Loucy (cell line): ENCODE measurements at regions not wholly inside any gene's neighbourhood (a gene's known extent, or its start where the extent isn't known, plus 50 kb on each side); places are given as distances from the start of the nearest gene placed in this dataset.

ENCODE experiments used
- H2AFZ ChIP-seq: fragments of 200-600 bp; sonication (generic); 2 replicates; pipeline ENCODE4 v1.6.0; 2016; ENCODE audit warnings: antibody characterized with exemption, mild to moderate bottlenecking, low read length, moderate library complexity
- H3F3A ChIP-seq: fragments of 200-600 bp; 2 replicates; pipeline ENCODE4 v1.6.0; 2016; ENCODE audit warnings: antibody characterized with exemption, low read depth, mild to moderate bottlenecking
- H3K27me3 ChIP-seq: fragments of 200-600 bp; sonication (generic); 2 replicates; pipeline ENCODE4 v1.6.1; 2014; ENCODE audit warnings: low read length, mild to moderate bottlenecking; ENCODE audit not compliant: insufficient read depth, poor library complexity, severe bottlenecking
- H3K36me3 ChIP-seq: fragments of 200-600 bp; sonication (generic); 2 replicates; pipeline ENCODE4 v1.6.1; 2016; ENCODE audit warnings: low read length; ENCODE audit not compliant: insufficient read depth
- H3K4me1 ChIP-seq: fragments of 200-600 bp; sonication (generic); 2 replicates; pipeline ENCODE4 v1.5.1; 2014; ENCODE audit warnings: low read length, mild to moderate bottlenecking; ENCODE audit not compliant: insufficient read depth, poor library complexity, severe bottlenecking
- H3K4me2 ChIP-seq: fragments of 200-600 bp; sonication (generic); 2 replicates; pipeline ENCODE4 v1.6.0; 2014; ENCODE audit warnings: antibody characterized with exemption, low read length, low read depth, mild to moderate bottlenecking; ENCODE audit not compliant: poor library complexity, severe bottlenecking
- H3K4me3 ChIP-seq: fragments of 200-600 bp; sonication (generic); 2 replicates; pipeline ENCODE4 v1.5.1; 2014; ENCODE audit warnings: low read length, mild to moderate bottlenecking, mixed read lengths; ENCODE audit not compliant: poor library complexity, severe bottlenecking
- H3K79me2 ChIP-seq: fragments of 200-600 bp; sonication (generic); 2 replicates; pipeline ENCODE4 v1.6.1; 2014; ENCODE audit warnings: low read length; ENCODE audit not compliant: insufficient read depth
- H3K9ac ChIP-seq: fragments of 200-600 bp; sonication (generic); 2 replicates; pipeline ENCODE4 v1.6.0; 2014; ENCODE audit warnings: mild to moderate bottlenecking, low read depth, low read length, moderate library complexity; ENCODE audit not compliant: poor library complexity, severe bottlenecking
- H3K9me2 ChIP-seq: fragments of 200-600 bp; sonication (generic); replicated peaks from 2 replicates; pipeline ENCODE4 v1.6.1; 2016; ENCODE audit warnings: low read depth, low read length, mixed read lengths
- H3K9me3 ChIP-seq: fragments of 200-600 bp; sonication (generic); 2 replicates; pipeline ENCODE4 v1.6.1; 2014; ENCODE audit warnings: mild to moderate bottlenecking, antibody characterized with exemption, low read length, low read depth; ENCODE audit not compliant: insufficient read depth
- H4K20me1 ChIP-seq: fragments of 200-600 bp; sonication (generic); 2 replicates; pipeline ENCODE4 v1.6.0; 2014; ENCODE audit warnings: antibody characterized with exemption, low read length, mild to moderate bottlenecking; ENCODE audit not compliant: insufficient read depth, poor library complexity, severe bottlenecking
- EZH2phosphoT487 ChIP-seq: fragments of 200-600 bp; IDR thresholded peaks from 2 replicates; pipeline ENCODE4 v1.6.1; 2018; ENCODE audit warnings: antibody characterized with exemption, mild to moderate bottlenecking, moderate library complexity, borderline replicate concordance
- TF ChIP-seq, protein P1 (sequence below): fragments of 200-600 bp; sonication (generic); conservative IDR thresholded peaks from 2 replicates; pipeline ENCODE4 v1.5.1; 2014; ENCODE audit warnings: mild to moderate bottlenecking, antibody characterized with exemption, low read length

DNA sequence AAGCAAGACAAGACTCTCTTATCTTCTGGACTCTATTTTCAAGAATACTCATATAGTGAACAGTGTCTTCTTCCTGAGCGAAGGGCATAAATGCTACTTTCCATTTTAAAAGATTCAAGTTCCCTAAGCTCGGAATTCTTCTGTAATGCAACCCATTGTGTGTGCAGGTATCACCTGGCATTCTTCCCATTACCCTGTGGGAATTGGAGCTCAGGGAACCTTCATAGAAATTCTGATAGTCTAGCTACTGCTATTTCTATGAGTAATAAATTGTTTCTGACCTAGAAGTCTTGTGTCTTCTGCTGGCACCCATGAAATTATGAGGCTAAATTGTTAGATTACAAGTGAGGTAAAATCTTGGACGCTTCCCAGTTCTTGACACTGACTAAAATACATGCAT lies 324.1 kb upstream of the DIPK2B start:
- no peak overlapping the region for H3K9ac ChIP-seq
- H4K20me1 ChIP-seq, result no peaks in the 10 kb centered on the region
- H3K27me3 ChIP-seq, result no peaks in the 10 kb centered on the region
- no peaks in the 10 kb centered on the region for H3K9me3 ChIP-seq
- H3K4me2 ChIP-seq, result no peak overlapping the region
- TF ChIP-seq, protein P1, sequence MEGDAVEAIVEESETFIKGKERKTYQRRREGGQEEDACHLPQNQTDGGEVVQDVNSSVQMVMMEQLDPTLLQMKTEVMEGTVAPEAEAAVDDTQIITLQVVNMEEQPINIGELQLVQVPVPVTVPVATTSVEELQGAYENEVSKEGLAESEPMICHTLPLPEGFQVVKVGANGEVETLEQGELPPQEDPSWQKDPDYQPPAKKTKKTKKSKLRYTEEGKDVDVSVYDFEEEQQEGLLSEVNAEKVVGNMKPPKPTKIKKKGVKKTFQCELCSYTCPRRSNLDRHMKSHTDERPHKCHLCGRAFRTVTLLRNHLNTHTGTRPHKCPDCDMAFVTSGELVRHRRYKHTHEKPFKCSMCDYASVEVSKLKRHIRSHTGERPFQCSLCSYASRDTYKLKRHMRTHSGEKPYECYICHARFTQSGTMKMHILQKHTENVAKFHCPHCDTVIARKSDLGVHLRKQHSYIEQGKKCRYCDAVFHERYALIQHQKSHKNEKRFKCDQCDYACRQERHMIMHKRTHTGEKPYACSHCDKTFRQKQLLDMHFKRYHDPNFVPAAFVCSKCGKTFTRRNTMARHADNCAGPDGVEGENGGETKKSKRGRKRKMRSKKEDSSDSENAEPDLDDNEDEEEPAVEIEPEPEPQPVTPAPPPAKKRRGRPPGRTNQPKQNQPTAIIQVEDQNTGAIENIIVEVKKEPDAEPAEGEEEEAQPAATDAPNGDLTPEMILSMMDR, result no peak
- TF ChIP-seq EZH2phosphoT487, result no peak
- H3F3A ChIP-seq, result no peaks in the 10 kb centered on the region
- H3K4me1 ChIP-seq, result no peaks in the 10 kb centered on the region
- H3K36me3 ChIP-seq, result no peaks in the 10 kb centered on the region
- H2AFZ ChIP-seq, result no peak overlapping the region
- H3K9me2 ChIP-seq, result no peaks in the 10 kb centered on the region
- no peaks in the 10 kb centered on the region for H3K79me2 ChIP-seq
- no peak overlapping the region for H3K4me3 ChIP-seq

DNA sequence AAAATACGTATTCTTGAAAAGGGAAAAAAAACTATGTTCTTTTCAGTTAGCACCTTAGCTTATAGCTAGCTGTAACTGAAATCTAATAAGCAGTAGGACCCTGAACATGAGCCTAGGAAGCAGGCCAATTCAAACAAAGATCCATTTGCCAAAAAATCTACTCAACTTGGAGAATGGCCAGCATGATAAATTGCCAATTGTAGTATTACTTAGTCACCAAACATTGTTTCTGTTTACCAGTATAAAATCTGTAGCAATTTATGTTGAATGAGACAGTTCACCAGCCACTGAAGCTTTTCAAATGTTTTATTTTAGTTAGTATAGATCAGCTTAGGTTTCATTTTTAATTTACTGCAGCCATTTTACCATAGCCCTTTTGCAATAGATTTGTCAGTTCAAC lies 323.6 kb upstream of the DIPK2B start:
- Histone ChIP-seq H3K36me3 (no peaks in the 10 kb centered on the region), H3K4me1 (no peaks in the 10 kb centered on the region), H3K9ac (no peak overlapping the region), H3K9me3 (no peaks in the 10 kb centered on the region), H3K9me2 (no peaks in the 10 kb centered on the region), H3K27me3 (no peaks in the 10 kb centered on the region), H3F3A (no peaks in the 10 kb centered on the region), H3K4me2 (no peak overlapping the region), H4K20me1 (no peaks in the 10 kb centered on the region), H2AFZ (no peak overlapping the region), H3K79me2 (no peaks in the 10 kb centered on the region), H3K4me3 (no peak overlapping the region)
- TF ChIP-seq, protein P1, result no peak
- no peak for TF ChIP-seq EZH2phosphoT487

DNA sequence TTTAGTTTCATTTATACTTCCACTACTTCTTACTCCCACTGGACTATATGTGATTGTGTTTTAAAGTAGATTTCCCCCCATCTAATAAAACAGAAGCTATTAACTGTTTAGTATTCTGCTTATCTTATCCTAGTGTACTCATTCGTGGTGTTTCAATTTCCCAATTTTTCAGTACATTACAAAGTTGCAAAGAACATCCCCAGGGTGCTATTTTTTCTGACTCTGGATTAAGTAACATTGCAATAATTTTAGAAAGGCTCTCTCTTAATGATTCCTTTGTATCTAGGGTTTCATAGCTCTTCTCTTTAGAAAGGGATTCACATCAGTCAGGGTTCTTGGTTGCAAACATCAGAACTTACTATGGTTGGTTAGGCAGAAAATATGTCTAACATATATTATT lies 317.9 kb upstream of the DIPK2B start:
- H3K4me1 ChIP-seq, result peaks cover 14% of the 10 kb centered on the region
- no peaks in the 10 kb centered on the region for H3F3A ChIP-seq
- H3K4me2 ChIP-seq, result no peak overlapping the region
- H3K36me3 ChIP-seq, result no peaks in the 10 kb centered on the region
- no peaks in the 10 kb centered on the region for H3K79me2 ChIP-seq
- H3K27me3 ChIP-seq, result no peaks in the 10 kb centered on the region
- no peaks in the 10 kb centered on the region for H3K9me2 ChIP-seq
- H3K4me3 ChIP-seq, result no peak overlapping the region
- TF ChIP-seq, protein P1, result no peak
- no peak for TF ChIP-seq EZH2phosphoT487
- H4K20me1 ChIP-seq, result no peaks in the 10 kb centered on the region
- no peak overlapping the region for H2AFZ ChIP-seq
- H3K9ac ChIP-seq, result no peak overlapping the region
- no peaks in the 10 kb centered on the region for H3K9me3 ChIP-seq
